Lung (tissue), 11 donors: ENCODE measurements at regions not wholly inside any gene's neighbourhood (a gene's known extent, or its start where the extent isn't known, plus 50 kb on each side); places are given as distances from the start of the nearest gene placed in this dataset.

ENCODE experiments used
- ATAC-seq: fragments of 200-7000 bp; cut with Tn5 transposase; one replicate; pipeline ENCODE4 v1.9.1; 2020; ENCODE audit warnings: moderate number of reproducible peaks; ENCODE audit not compliant: insufficient read depth, low FRiP score
- DNase-seq, 3 donors: peaks; one replicate each; pipeline ENCODE4 v3.0.0-alpha.2; 2013 to 2017
- H3K27ac ChIP-seq, 2 donors: one replicate each; pipeline ENCODE4 v1.5.1; 2013; ENCODE audit warnings: mild to moderate bottlenecking in 2 of 2, moderate library complexity in 2 of 2, control low read depth in 1 of 2, inconsistent platforms in 1 of 2, low read depth in 1 of 2, low read length in 1 of 2
- H3K27me3 ChIP-seq, 3 donors: one replicate each; pipeline ENCODE4 v1.5.1; 2013; ENCODE audit warnings: low read length in 2 of 3; ENCODE audit not compliant: control insufficient read depth in 3 of 3, insufficient read depth in 3 of 3
- H3K36me3 ChIP-seq, 4 donors: one replicate each; pipeline ENCODE4 v1.5.1; 2013; ENCODE audit warnings: low read length in 4 of 4, mild to moderate bottlenecking in 1 of 4, moderate library complexity in 1 of 4; ENCODE audit not compliant: control insufficient read depth in 4 of 4, insufficient read depth in 4 of 4
- H3K4me1 ChIP-seq, 5 donors: one replicate each; pipeline ENCODE4 v1.5.1; 2013; ENCODE audit warnings: low read length in 5 of 5, mild to moderate bottlenecking in 2 of 5, moderate library complexity in 1 of 5; ENCODE audit not compliant: control insufficient read depth in 5 of 5, insufficient read depth in 5 of 5
- H3K4me3 ChIP-seq: one replicate; pipeline ENCODE4 v1.5.1; 2013; ENCODE audit warnings: mild to moderate bottlenecking, control low read depth, moderate library complexity
- H3K9ac ChIP-seq, 2 donors: one replicate each; pipeline ENCODE4 v1.5.1; 2013; ENCODE audit warnings: low read length in 2 of 2, control low read depth in 1 of 2; ENCODE audit not compliant: insufficient read depth in 1 of 2
- H3K9me3 ChIP-seq, 4 donors: one replicate each; pipeline ENCODE4 v1.5.1; 2013; ENCODE audit warnings: low read length in 3 of 4, mild to moderate bottlenecking in 1 of 4, moderate library complexity in 1 of 4; ENCODE audit not compliant: control insufficient read depth in 4 of 4, insufficient read depth in 3 of 4
- WGBS, 2 donors: extraction: QIAGEN DNeasy Blood & Tissue Kit; methylation state at CpG; one replicate each; pipeline ENCODE4 v1.1.7; 2013; 5-methylcytosine and 5-hydroxymethylcytosine counted together
- TF ChIP-seq, protein P1 (sequence below): IDR thresholded peaks from 2 replicates; pipeline ENCODE4 v1.5.1; 2012; ENCODE audit warnings: mild to moderate bottlenecking; ENCODE audit errors: control extremely low read depth, extremely low read depth
- donor health status: control.
- donor health status: control.
- donor health status: Bipolar disorder and iron deficiency.
- donor health status: healthy.
- donor health status: DM: yes; HTN: yes; CAD: no.

DNA sequence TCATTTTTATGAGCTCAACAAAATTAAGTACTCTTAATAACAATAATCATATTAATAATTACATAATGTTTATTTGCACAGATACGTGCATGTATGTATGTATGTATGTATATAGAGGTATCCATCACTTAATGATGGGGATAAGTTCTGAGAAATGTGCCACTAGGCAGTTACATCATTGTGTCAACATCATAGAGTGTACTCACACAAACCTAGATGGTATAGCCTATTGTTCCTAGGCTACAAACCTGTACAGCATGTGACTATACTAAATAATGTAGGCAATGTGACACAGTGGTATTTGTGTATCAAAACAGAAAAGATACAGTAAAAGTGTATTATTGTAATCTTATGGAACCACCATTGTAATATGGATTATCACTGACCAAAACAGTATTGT lies 874.7 kb upstream of the GBE1 start:
- WGBS, 2 donors: 77 to 86% methylated on average over 1 of the region's 1 CpG
- Histone ChIP-seq H3K36me3 (no peaks in the 10 kb centered on the region), H3K4me3 (no peak overlapping the region), H3K9ac (no peak overlapping the region), H3K4me1 (no peaks in the 10 kb centered on the region), H3K27ac (no peak overlapping the region), H3K9me3 (no peaks in the 10 kb centered on the region), H3K27me3 (no peaks in the 10 kb centered on the region)
- TF ChIP-seq, protein P1, sequence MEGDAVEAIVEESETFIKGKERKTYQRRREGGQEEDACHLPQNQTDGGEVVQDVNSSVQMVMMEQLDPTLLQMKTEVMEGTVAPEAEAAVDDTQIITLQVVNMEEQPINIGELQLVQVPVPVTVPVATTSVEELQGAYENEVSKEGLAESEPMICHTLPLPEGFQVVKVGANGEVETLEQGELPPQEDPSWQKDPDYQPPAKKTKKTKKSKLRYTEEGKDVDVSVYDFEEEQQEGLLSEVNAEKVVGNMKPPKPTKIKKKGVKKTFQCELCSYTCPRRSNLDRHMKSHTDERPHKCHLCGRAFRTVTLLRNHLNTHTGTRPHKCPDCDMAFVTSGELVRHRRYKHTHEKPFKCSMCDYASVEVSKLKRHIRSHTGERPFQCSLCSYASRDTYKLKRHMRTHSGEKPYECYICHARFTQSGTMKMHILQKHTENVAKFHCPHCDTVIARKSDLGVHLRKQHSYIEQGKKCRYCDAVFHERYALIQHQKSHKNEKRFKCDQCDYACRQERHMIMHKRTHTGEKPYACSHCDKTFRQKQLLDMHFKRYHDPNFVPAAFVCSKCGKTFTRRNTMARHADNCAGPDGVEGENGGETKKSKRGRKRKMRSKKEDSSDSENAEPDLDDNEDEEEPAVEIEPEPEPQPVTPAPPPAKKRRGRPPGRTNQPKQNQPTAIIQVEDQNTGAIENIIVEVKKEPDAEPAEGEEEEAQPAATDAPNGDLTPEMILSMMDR: no peak
- no peak for DNase-seq
- ATAC-seq: no peak

DNA sequence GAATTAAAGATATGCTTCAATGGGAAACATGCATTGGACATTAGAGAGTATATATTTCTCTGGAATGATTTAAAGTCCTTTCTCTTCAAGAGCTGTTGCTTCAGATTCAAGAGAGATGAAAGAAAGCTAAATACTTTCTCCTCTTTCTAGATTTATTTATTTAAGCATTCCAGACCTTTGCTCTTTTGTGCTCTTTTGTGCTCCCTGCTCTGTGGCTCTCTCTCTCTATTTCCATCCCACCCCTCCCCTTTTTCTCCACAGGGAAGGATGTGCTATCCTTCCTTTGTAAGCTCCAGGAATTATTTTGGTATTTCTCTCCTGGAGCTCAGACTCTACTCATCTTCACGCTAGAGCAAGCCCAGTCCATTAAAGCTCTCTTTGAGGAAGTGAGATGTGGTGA lies 871.9 kb upstream of the GBE1 start:
- TF ChIP-seq, protein P1: no peak
- no peak overlapping the region for H3K27ac ChIP-seq
- H3K9me3 ChIP-seq: no peaks in the 10 kb centered on the region
- ATAC-seq (no peak), DNase-seq (no peak)
- no peak overlapping the region for H3K9ac ChIP-seq
- no peaks in the 10 kb centered on the region for H3K27me3 ChIP-seq
- no peaks in the 10 kb centered on the region for H3K36me3 ChIP-seq
- no peaks in the 10 kb centered on the region for H3K4me1 ChIP-seq
- H3K4me3 ChIP-seq: no peak overlapping the region
- 44 to 53% methylated on average over 1 of the region's 1 CpG for WGBS, 2 donors

DNA sequence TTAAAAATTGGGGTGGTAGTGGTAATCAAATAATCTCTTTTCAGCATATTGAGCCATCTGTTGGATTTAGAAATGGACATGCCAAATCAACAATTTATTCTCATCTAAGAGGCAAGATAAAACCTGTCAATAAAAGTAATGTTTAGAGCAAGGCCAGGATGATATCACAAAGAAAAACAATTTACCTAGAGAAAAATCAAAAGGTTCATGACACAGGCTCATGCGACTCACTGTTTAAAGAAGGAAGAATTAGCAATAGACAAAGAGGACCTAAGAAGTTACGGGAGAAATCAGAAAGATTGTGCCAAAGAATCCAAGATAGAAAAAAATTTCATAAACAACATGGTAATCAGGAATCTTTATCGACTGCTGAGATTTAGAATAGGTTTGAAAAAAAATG lies 868.5 kb upstream of the GBE1 start:
- DNase-seq (no peak), ATAC-seq (no peak)
- WGBS, 2 donors: 86 to 88% methylated on average over 3 of the region's 3 CpGs

More for the DNA sequence above, 868.5 kb upstream of the GBE1 start:
- no peak overlapping the region for H3K4me3 ChIP-seq
- no peaks in the 10 kb centered on the region for H3K36me3 ChIP-seq
- no peaks in the 10 kb centered on the region for H3K27me3 ChIP-seq
- H3K4me1 ChIP-seq: no peaks in the 10 kb centered on the region
- no peak overlapping the region for H3K27ac ChIP-seq
- no peaks in the 10 kb centered on the region for H3K9me3 ChIP-seq
- TF ChIP-seq, protein P1: no peak
- H3K9ac ChIP-seq: no peak overlapping the region
